Neural cell (in vitro differentiated cells): ENCODE measurements at regions not wholly inside any gene's neighbourhood (a gene's known extent, or its start where the extent isn't known, plus 50 kb on each side); places are given as distances from the start of the nearest gene placed in this dataset.

ENCODE experiments used
- H2AFZ ChIP-seq: fragments of 200-600, 300-800 bp; sonication (generic), shearing (Covaris generic); 2 replicates; pipeline ENCODE4 v1.6.0; 2014; ENCODE audit warnings: low read depth, mild to moderate bottlenecking, antibody characterized with exemption, low read length, moderate library complexity
- H3F3A ChIP-seq: fragments of 200-600 bp; shearing (Covaris generic); 2 replicates; pipeline ENCODE4 v1.6.1; 2016; ENCODE audit warnings: mild to moderate bottlenecking, moderate library complexity, mixed read lengths, antibody characterized with exemption, low read length; ENCODE audit not compliant: insufficient read depth, poor library complexity, severe bottlenecking
- H3K27ac ChIP-seq: fragments of 200-600, 300-800 bp; sonication (generic), shearing (Covaris generic); 2 replicates; pipeline ENCODE4 v1.5.1; 2014; ENCODE audit warnings: mild to moderate bottlenecking, low read length, moderate library complexity
- H3K27me3 ChIP-seq: fragments of 300-800, 200-600 bp; sonication (generic), shearing (Covaris generic); 2 replicates; pipeline ENCODE4 v1.6.0; 2014; ENCODE audit warnings: mild to moderate bottlenecking, low read depth, low read length, moderate library complexity; ENCODE audit not compliant: insufficient read depth
- H3K36me3 ChIP-seq: fragments of 300-800, 200-600 bp; sonication (generic), shearing (Covaris generic); 2 replicates; pipeline ENCODE4 v1.5.1; 2014; ENCODE audit warnings: mild to moderate bottlenecking, antibody characterized with exemption, low read length, moderate library complexity; ENCODE audit not compliant: insufficient read depth
- H3K4me2 ChIP-seq: fragments of 300-800, 200-600 bp; sonication (generic), shearing (Covaris generic); 2 replicates; pipeline ENCODE4 v1.6.0; 2014; ENCODE audit warnings: mild to moderate bottlenecking, low read length
- H3K4me3 ChIP-seq: fragments of 300-800, 200-600 bp; sonication (generic), shearing (Covaris generic); 2 replicates; pipeline ENCODE4 v1.5.1; 2014; ENCODE audit warnings: mild to moderate bottlenecking, low read length, moderate library complexity
- H3K79me2 ChIP-seq: fragments of 200-600 bp; shearing (Covaris generic); replicated peaks from 2 replicates; pipeline ENCODE4 v1.6.0; 2014; ENCODE audit warnings: mild to moderate bottlenecking, low read length, moderate library complexity; ENCODE audit not compliant: insufficient read depth
- H3K9ac ChIP-seq: fragments of 300-800, 200-600 bp; sonication (generic), shearing (Covaris generic); 2 replicates; pipeline ENCODE4 v1.6.1; 2016; ENCODE audit warnings: mild to moderate bottlenecking, low read length, mixed read lengths
- H3K9me2 ChIP-seq: fragments of 200-600 bp; shearing (Covaris generic); 2 replicates; pipeline ENCODE4 v1.6.1; 2016; ENCODE audit warnings: mild to moderate bottlenecking, low read length, mixed read lengths; ENCODE audit not compliant: insufficient read depth
- H3K9me3 ChIP-seq: fragments of 200-600, 300-800 bp; sonication (generic), shearing (Covaris generic); 2 replicates; pipeline ENCODE4 v1.6.1; 2016; ENCODE audit warnings: mild to moderate bottlenecking, mixed run types, low read length, moderate library complexity, mixed read lengths
- H4K20me1 ChIP-seq: fragments of 200-600 bp; shearing (Covaris generic); 2 replicates; pipeline ENCODE4 v1.6.1; 2016; ENCODE audit warnings: mild to moderate bottlenecking, mixed run types; ENCODE audit not compliant: insufficient read depth
- EP300 ChIP-seq: fragments of 450-650 bp; conservative IDR thresholded peaks from 2 replicates; pipeline ENCODE4 v1.6.1; 2014; ENCODE audit warnings: antibody characterized with exemption, mild to moderate bottlenecking, moderate library complexity; ENCODE audit not compliant: poor library complexity, severe bottlenecking
- EZH2 ChIP-seq: fragments of 200-600, 300-800 bp; shearing (Covaris generic), sonication (generic); IDR thresholded peaks from 2 replicates; pipeline ENCODE4 v1.6.1; 2014; ENCODE audit warnings: antibody characterized with exemption, low read length, borderline replicate concordance, mild to moderate bottlenecking; ENCODE audit not compliant: insufficient read depth, poor library complexity, severe bottlenecking
- MXI1 ChIP-seq: fragments of 450-650 bp; conservative IDR thresholded peaks from 2 replicates; pipeline ENCODE4 v1.6.1; 2014; ENCODE audit warnings: antibody characterized with exemption, mild to moderate bottlenecking; ENCODE audit not compliant: poor library complexity, severe bottlenecking
- POLR2AphosphoS5 ChIP-seq: IDR thresholded peaks from 2 replicates; pipeline ENCODE4 v1.6.1; 2012
- RAD21 ChIP-seq: fragments of 450-650 bp; conservative IDR thresholded peaks from 2 replicates; pipeline ENCODE4 v1.6.1; 2014; ENCODE audit warnings: antibody characterized with exemption, mild to moderate bottlenecking, moderate library complexity
- SMC3 ChIP-seq: fragments of 450-650 bp; conservative IDR thresholded peaks from 2 replicates; pipeline ENCODE4 v1.6.1; 2014; ENCODE audit warnings: antibody characterized with exemption, mild to moderate bottlenecking, moderate library complexity; ENCODE audit not compliant: poor library complexity
- TAF1 ChIP-seq: IDR thresholded peaks from 2 replicates; pipeline ENCODE4 v1.6.1; 2012; ENCODE audit warnings: low read depth
- TF ChIP-seq, protein P1 (sequence below): fragments of 450-650 bp; IDR thresholded peaks from 2 replicates; pipeline ENCODE4 v1.5.1; 2014; ENCODE audit warnings: antibody characterized with exemption, mild to moderate bottlenecking, moderate library complexity; ENCODE audit not compliant: poor library complexity, severe bottlenecking
- TF ChIP-seq, protein P2 (sequence below): IDR thresholded peaks from 2 replicates; pipeline ENCODE4 v1.6.1; 2012; ENCODE audit warnings: borderline replicate concordance

DNA sequence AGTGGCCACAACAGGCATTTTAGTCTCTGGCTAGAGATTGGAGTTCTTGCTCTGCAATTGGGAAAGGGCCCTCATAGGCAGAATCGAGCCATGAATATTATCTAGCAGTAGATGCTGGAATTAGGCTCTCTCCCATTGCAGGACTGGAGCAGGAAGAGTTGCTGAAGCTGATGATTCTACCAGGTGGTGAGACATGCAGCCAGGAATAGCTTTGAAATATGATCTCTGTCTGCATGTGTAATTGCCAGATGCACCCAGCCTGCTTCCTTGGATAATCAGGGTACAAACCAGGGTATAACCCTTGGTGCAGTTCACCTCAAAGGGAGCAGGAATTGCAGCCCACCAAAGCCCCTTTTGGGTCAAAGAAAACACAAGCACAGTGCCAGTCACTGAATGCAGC, 211.4 kb upstream of the FTMT start:
- H3K9me2 ChIP-seq = no peaks in the 10 kb centered on the region
- H3K79me2 ChIP-seq = no peaks in the 10 kb centered on the region
- no peaks in the 10 kb centered on the region for H3K36me3 ChIP-seq
- H4K20me1 ChIP-seq = no peaks in the 10 kb centered on the region
- H3K9ac ChIP-seq = no peak overlapping the region
- H3F3A ChIP-seq = no peaks in the 10 kb centered on the region
- H3K4me3 ChIP-seq = no peak overlapping the region
- no peak overlapping the region for H2AFZ ChIP-seq
- H3K9me3 ChIP-seq = no peaks in the 10 kb centered on the region
- no peaks in the 10 kb centered on the region for H3K27me3 ChIP-seq
- no peak overlapping the region for H3K4me2 ChIP-seq
- H3K27ac ChIP-seq = no peak overlapping the region
- TF ChIP-seq EP300 = no peak
- TF ChIP-seq RAD21 = no peak
- TF ChIP-seq, protein P1, sequence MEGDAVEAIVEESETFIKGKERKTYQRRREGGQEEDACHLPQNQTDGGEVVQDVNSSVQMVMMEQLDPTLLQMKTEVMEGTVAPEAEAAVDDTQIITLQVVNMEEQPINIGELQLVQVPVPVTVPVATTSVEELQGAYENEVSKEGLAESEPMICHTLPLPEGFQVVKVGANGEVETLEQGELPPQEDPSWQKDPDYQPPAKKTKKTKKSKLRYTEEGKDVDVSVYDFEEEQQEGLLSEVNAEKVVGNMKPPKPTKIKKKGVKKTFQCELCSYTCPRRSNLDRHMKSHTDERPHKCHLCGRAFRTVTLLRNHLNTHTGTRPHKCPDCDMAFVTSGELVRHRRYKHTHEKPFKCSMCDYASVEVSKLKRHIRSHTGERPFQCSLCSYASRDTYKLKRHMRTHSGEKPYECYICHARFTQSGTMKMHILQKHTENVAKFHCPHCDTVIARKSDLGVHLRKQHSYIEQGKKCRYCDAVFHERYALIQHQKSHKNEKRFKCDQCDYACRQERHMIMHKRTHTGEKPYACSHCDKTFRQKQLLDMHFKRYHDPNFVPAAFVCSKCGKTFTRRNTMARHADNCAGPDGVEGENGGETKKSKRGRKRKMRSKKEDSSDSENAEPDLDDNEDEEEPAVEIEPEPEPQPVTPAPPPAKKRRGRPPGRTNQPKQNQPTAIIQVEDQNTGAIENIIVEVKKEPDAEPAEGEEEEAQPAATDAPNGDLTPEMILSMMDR = no peak
- TF ChIP-seq MXI1 = no peak
- TF ChIP-seq, protein P2, sequence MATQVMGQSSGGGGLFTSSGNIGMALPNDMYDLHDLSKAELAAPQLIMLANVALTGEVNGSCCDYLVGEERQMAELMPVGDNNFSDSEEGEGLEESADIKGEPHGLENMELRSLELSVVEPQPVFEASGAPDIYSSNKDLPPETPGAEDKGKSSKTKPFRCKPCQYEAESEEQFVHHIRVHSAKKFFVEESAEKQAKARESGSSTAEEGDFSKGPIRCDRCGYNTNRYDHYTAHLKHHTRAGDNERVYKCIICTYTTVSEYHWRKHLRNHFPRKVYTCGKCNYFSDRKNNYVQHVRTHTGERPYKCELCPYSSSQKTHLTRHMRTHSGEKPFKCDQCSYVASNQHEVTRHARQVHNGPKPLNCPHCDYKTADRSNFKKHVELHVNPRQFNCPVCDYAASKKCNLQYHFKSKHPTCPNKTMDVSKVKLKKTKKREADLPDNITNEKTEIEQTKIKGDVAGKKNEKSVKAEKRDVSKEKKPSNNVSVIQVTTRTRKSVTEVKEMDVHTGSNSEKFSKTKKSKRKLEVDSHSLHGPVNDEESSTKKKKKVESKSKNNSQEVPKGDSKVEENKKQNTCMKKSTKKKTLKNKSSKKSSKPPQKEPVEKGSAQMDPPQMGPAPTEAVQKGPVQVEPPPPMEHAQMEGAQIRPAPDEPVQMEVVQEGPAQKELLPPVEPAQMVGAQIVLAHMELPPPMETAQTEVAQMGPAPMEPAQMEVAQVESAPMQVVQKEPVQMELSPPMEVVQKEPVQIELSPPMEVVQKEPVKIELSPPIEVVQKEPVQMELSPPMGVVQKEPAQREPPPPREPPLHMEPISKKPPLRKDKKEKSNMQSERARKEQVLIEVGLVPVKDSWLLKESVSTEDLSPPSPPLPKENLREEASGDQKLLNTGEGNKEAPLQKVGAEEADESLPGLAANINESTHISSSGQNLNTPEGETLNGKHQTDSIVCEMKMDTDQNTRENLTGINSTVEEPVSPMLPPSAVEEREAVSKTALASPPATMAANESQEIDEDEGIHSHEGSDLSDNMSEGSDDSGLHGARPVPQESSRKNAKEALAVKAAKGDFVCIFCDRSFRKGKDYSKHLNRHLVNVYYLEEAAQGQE = no peak
- TF ChIP-seq EZH2 = no peak

DNA sequence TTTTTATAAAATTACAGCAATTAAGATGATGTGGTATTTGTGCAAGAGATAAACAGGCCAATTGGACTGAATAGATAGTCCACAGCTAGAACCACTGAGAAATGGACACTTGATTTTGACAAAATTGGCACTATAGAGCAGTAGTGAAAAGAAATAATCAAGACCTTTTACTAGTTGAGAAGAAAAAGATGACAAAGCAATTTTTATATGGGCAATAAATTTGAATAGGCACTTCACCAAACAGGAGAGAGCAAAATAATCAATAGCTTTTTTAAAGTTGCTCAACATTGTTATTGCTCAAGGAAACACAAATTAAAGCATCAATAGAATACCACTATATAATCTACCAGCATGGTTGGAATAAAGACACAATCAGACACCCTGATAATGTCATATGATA, 193.5 kb upstream of the FTMT start:
- TF ChIP-seq POLR2AphosphoS5 (no peak), SMC3 (no peak), MXI1 (no peak), EP300 (no peak), TAF1 (no peak), EZH2 (no peak), RAD21 (no peak)
- TF ChIP-seq, protein P1 = no peak
- TF ChIP-seq, protein P2 = no peak
- H3K4me2 ChIP-seq = no peak overlapping the region
- H3K27me3 ChIP-seq = no peaks in the 10 kb centered on the region
- no peaks in the 10 kb centered on the region for H3K36me3 ChIP-seq
- no peaks in the 10 kb centered on the region for H4K20me1 ChIP-seq
- H3K9me2 ChIP-seq = no peaks in the 10 kb centered on the region
- H3K79me2 ChIP-seq = no peaks in the 10 kb centered on the region
- no peak overlapping the region for H2AFZ ChIP-seq
- H3K9ac ChIP-seq = no peak overlapping the region
- no peaks in the 10 kb centered on the region for H3F3A ChIP-seq
- no peak overlapping the region for H3K4me3 ChIP-seq
- no peaks in the 10 kb centered on the region for H3K9me3 ChIP-seq
- H3K27ac ChIP-seq = no peak overlapping the region
